Fibroblast of skin of right biceps (primary cell): ENCODE measurements at regions not wholly inside any gene's neighbourhood (a gene's known extent, or its start where the extent isn't known, plus 50 kb on each side); places are given as distances from the start of the nearest gene placed in this dataset.
"Not testable (repeated sequence)": the region's sequence is repeated elsewhere in the genome, so short reads cannot be mapped to it uniquely, and the experiment has no call there.

Experiments
- DNase-seq: peaks from one replicate; pipeline ENCODE4 v3.0.0-alpha.2; 2013

DNA sequence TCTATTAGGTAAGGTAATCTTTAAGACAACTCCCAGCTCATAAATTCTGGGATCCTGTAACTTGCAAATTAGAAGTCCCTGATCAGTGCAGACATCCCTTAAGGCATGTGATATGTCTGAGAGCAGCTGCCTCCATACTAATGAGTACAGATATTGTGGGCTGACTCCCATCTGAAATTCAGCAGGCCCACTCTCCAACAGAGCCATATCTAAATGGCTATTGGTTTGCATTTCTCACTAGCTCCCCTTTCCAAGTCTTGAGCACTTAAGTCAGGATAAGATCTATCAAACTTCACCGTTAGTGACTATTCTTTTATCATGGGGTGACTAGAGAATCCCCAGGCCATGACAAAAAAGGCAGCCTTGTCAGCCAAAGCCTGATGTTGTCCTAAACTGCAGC is 785.4 kb downstream of the IPMK start:
- no peak for DNase-seq

DNA sequence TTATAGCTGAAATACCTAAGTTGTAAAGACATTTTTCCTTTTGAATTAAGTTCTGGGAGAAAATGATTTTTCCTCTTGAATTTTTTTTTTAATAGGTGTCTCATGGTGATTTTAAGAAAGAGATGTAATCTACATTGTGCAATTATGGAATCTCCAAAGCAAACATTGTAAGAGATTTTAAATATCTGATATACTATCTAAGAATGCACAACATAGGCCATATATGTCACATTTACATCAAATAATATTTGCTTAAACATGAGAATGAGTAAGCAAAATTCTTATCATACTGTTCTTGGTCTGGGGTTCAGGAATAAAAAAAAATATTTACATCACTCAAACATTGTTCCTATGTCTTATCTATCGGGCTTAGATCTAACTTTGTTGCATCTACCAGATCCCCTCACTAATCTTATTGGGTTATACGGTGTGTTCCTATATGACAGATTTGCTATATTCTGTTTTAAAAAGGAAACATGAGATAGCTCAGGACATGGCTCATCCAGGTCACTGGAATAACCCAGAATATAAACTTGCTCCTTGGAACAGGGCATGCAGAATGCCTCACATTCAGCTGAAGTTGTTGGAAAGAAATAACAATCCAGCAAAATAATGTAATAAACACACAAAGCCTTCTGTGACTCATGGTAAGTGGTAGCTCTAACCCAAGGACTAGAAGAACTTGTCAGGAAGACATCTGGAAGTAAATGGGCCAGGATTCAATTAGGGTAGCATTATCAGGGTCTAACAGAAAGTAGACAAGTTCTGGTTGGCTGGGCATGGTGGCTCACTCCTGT is 794.7 kb downstream of the IPMK start:
- no peak for DNase-seq

DNA sequence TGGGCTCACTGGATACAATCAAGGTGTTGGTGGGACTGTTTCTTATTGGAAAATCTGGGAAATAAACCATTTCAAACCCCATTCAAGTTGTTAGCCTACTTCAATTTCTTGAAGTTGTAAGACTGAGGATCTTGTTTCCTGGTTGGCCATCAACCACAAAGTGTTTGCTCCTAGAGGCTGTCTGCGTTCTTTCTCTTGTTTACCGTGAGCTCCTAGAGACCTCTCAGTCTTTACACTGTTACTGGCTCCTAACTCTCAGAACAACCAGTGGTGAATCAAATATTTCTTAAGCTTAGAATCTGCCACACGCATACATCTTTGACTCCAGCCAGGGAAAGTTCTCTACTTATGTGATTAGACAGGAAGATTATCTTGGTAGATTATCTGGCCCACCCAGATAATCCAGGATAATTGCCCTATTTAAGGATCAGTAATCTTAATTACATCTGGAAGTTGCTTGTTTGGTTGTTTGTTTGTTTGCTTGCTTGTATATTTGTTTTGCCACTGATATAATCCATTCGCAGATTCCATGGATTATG is 798.7 kb downstream of the IPMK start:
- no peak for DNase-seq

DNA sequence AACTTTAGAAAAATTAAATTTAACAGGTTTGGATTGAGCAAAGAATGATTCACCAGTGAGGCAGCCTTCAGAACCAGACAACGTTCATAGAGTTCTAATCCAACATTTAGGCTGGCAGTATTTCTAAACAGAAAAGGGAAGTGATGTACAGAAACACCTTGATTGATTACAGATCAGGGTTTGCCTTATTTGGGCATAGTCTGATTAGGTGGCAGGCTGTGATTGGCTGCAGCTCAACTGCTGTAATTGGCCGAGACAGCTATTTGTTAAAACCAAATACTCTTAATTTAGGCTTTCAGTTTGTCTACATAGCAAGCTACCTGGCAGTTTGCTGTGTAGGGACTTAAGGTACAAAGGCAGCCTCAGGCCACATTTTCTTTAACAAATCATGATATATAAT is 802.5 kb downstream of the IPMK start:
- no peak for DNase-seq

DNA sequence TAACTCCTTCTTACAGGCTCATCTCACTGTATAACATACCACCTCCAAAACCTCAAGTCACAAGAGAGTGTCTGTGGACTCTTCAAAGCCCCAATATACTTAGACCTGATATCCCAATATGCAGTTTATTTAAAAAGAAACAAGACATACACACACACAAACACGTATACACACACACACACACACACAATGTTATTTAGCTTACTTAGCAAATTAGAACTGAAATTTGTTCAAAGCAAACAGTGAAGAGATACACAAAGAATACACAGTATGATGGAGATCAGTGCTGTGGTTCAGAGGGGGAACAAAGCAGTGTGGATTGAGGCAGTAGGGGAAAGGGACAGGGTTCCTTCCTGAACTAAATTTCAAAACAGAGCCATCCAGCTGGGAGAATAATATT is 807.2 kb downstream of the IPMK start:
- DNase-seq = no peak

DNA sequence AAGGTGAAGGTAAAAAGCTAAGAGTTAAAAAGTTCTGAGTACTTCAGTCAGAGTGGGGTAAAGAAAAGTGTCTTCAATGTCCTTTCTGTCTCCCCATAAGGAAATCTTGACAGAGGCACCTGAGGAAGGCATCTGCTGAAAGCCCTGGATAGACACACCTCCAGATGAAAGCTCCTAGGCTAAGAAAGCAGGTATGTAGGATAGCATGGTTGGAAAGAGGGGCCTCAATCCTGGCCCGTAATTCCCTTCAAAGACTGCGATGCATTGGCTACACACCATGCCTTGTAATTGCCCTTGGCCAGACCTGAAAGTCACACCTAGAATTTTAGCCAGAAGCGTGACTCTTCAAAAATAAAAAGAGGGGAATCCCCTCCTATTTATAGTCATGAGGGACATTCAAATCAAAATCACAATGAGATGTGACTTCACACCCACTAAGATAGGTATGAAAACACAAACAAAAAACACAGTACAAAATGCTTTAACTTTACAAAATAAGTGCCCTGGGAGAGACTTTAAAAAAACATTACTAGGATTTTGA is 809.7 kb downstream of the IPMK start:
- DNase-seq = no peak

DNA sequence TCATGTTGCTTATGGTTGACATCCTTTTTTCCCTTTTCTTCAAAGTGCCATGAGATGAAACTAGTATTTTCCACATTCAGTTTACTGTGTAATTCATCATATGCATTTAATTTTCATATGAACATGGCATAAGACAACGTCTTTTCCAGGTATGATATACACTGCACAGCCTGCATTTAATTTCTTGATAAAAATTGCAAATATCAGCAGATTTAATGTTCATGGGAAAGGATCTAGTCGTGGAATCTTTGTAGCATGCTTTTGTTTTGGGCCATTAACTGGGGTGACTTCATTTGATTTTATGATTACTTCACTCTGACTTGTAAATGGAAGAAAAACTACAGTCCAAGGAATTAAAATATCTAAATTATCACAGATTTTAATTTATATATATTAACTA is 837.3 kb downstream of the IPMK start:
- no peak for DNase-seq

DNA sequence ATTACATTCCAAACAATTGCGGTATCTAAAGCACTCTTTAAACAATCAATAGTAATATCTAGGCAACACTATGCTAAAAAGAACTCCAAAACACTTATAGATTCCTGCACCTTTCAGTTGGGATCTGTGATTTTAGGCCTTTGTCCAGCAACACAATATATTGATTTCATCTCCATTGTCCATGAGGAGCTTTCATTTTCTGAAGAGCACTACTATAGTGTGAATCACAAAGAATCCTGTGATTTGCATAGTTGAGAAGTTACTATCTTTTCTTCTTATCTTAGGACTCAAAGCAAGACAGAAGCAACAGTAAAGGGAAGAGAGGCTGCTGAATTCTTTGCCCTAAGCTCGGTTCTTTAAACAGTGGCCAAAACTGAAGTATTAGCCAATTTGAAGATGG is 846.8 kb downstream of the IPMK start:
- DNase-seq = no peak

DNA sequence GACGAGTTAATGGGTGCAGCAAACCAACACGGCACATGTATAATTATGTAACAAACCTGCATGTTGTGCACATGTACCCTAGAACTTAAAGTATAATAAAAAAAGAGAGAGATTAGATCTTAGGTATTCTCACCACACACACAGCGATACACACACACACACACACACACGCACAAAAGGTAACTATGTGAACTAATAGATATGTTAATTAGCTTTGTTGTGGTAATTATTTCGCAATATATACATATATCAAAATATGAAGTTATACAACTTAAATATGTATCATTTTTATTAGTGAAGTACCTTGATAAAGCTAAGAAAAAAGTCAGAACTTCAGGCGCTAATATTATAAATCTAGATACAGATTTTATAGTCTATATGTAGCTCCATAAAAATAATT is 849.2 kb downstream of the IPMK start:
- DNase-seq = no peak

DNA sequence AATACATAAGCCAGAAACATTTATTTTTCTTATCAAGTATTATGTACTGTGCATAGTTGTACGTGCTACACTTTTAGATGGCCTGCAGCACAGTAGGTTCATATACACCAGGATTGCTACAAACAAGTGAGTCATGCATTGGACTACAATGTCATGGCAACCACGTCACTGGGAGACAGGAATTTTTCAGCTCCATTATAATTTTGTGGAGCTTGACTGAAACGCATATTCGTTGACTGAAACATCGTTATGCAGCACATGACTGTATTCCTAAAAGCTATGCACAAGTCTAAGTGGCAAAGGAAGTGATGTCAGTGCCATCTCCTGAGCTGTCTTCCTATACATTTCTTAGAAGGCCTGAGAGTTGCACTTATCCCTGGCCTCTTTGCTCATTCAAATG is 871.8 kb downstream of the IPMK start:
- no peak for DNase-seq

DNA sequence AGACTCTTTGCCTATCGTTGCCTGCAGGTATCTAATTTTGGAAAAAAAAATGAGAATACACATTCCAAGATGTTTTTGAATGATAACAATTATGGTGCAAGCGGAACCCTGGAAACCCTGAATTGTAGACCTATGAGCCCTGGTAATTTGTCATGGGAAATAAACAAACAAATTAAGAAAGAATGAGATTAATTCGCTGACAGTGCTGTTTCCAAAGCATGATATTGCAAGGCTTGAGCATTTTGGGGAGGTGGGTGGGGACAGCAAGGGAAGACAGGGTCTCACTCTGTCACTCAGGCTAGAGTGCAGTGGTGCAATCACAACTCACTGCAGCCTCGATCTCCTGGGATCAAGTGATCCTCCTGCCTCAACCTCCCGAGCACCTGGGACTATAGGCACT is 900.3 kb downstream of the IPMK start:
- DNase-seq = no peak

DNA sequence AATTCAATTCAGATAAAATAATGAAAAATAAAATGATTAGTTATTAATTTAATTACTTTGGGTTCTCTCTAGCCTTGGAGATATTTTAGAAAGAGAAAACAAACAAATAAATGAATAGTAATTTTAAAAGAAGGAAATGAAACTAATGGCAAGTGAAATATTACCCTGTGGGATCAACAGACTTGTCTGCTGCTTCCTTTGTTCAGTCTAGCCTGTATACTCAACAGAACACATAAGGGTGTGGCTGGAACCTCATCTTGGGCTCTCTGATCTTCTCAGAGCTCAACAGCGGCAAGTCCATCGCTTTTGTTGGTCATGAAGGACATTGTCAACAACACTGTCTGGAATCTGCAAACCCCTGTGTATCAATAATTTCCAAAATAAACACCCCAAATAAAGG is 904.9 kb downstream of the IPMK start:
- no peak for DNase-seq

DNA sequence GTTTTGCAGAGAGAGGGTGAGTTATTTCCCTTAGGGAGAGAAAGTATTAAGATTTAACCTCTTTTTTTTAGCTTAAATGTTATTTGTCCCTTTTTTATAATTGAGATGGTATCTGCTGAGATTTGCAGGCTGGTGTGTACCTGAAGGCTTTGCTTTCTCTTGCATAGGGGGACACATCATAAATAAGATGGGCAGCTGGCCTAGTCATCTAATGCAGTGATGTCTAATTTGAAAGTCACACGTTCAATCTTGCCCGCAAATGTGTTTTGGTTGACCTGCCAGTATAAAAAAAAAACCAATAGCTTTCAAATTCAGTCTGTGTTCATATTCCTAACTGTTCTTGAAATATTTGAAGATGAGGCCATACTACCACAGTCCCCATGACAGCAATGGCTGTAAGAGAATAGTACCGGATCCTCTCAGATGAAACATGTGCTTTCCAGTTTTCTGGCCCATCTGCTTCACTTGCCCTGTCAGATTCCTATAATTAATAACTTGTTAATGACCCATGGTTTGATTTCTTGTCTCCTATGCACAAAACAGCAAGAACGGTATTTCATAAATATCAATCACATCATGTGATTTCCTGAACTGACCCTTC is 914.2 kb downstream of the IPMK start:
- no peak for DNase-seq

DNA sequence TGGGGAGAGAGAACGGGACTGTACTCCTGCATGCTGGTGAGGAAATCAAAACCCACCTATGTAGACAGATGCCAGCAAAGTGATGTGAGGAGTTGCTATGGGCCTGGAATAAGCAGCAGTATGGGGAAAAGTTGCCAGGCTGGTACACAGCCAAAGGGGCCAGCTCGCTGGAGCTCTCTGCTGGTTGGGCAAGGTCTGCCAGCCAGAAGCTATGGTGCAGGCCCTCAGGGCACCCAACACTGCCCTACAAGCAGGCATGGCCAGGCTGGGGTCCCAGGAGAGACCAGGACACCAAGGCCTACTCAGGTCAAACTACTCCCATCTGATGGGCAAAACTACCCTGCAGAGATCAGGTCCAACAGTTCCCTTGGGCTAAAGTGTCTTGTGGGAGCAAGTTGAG is 916.6 kb downstream of the IPMK start:
- DNase-seq = no peak

DNA sequence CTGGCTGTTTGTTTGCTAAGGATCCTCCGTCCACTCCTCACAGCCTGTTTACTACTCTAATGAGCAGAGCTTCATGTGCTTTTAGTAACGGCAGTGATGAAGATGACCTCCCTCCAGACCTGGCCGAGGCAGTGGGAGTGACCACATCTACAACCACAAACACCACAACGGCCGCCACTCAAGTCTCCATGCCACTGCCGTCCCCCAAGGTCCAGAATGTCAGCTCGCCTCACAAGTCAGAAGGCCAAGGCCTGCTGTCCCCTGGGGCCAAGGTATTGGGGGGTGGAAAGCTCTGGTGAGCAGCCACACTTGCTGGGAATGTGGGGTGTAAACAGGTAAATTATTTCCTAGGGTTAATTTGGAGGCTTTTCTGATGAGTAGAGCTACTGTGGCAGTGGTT is 926.4 kb downstream of the IPMK start:
- no peak for DNase-seq

DNA sequence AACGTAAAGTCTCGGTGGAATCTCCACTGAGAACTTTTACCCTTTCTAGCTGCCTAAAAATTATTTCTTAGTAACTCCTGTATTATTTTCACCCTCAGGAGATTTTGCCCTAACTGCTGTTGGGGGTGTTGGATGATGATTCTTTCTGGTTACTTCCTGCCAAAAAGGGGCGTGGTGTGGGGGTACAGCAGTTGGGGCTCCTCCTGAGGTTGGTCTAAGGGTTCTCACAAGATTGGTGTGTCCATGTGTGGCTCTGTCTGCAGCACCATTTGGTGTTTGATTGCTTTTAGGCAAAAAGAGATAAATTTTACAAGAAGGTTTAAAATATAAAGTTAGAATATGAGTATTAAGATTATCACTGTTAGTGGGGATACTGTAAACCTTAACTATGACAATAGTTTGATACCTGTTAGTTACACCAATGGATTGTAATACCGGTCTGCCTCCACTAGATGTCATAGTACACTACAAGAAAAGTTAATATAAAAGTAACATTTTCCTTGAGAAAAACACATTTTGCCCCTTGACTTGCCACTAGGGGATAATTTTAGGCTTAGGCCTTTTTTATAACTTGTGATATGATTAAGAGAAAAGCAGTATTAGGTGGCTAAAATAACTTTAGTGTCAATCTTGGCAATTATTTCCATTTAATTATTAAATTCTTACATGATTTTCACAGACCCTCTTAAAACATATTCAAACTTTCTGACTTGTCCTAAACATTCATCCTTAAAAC is 928.7 kb downstream of the IPMK start:
- peak; percentile 29 for DNase-seq

DNA sequence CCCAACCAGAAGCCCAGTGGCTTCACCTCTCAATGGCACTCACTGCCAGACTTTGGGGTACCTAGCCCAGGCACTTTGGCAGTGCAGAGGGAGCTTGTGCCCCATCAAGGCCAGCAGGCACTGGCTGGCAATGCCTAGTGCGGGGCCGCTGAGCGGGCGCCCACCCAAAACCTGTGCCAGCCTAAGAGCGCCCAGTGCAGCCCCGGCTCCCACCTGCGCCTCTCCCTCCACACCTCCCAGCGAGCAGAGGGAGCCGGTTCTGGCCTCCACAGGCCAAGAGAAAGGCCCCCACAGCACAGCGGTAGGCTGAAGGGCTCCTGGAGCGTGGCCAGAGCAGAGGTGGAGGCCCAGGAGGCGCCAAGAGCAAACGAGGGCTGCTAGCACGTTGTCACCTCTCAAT is 930.8 kb downstream of the IPMK start:
- no peak for DNase-seq

DNA sequence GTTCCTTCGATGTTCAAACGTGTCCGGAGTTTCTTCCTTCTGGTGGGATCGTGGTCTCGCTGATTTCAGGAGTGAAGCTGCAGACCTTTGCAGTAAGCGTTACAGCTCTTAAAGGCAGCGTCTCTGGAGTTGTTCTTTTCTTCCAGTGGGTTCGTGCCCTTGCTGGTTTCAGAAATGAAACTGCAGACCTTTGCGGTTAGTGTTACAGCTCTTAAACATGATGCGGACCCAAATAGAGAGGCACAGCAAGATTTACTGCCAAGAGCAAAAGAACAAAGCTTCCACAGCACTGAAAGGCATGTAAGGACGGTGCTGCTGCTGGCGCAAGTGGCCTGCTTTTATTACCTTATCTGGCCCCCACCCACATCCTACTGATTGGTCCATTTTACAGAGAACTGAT is 931.4 kb downstream of the IPMK start:
- no peak for DNase-seq

DNA sequence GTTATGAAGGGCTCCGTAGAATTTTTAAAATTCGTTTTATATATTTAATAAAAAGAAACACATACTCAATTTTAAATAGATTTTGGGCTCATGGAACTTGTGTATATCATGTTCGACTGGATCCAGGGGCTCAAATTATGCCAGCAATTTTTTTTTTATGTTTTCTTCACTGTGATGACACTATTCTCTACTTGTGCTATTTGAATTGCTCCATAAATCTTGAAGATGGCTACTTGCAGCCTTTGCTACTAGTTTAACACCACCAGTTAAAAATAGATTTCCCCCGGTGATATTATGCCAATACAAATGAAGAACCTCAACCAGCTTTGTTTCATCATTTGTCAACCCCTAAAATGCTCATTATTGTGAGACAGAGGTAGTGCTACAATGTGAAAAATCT is 933.2 kb downstream of the IPMK start:
- no peak for DNase-seq

DNA sequence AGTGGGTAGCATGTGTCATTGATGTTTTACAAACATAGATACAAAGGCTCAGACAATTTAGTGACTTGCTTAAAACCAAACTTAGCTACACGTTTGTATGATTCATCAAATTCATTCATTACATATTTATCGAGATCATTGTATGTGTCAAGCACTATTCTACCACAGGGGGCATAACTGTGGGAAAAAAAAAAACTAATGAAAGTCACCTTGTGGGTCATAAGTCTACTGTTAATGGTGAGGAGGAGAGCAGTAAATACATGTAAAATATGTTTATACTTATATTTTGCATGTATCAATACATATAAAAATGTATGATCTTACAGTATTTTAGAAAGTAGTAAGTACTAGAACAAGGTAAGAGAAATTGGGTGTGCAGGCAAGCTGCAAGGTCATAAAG is 933.8 kb downstream of the IPMK start:
- DNase-seq = no peak

DNA sequence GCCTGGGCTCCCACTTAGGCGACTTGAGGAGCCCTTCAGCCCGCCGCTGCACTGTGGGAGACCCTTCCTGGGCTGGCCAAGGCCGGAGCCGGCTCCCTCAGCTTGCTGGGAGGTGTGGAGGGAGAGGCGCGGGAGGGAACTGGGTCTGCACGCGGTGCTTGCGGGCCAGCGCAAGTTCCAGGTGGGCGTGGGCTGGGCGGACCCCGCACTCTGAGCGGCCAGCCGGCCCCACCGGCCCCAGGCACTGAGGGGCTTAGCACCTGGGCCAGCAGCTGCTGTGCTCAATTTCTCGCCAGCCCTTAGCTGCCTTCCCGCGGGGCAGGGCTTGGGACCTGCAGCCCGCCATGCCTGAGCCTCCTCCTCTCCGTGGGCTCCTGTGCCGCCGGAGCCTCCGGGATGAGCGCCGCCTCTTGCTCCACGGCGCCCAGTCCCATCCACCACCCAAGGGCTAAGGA is 946.3 kb downstream of the IPMK start:
- not testable (repeated sequence) for DNase-seq

DNA sequence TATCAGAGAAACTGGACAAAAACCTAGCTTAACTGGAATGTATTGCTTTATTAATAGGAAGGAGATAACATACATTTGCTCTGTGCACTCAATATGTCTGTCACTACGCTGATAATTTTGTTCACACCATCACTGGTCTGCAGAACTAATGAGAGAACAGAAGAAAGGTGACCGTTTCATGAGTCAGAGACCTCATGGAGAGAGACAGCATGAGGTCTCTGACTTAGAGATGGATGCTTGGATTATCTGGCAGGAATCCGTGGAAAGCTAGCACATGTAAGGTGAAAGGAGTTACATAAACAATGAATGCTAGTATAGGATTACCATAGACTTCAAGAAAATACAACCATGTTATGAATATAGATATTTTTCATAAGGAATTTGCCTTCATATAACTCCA is 947.3 kb downstream of the IPMK start:
- DNase-seq = no peak

DNA sequence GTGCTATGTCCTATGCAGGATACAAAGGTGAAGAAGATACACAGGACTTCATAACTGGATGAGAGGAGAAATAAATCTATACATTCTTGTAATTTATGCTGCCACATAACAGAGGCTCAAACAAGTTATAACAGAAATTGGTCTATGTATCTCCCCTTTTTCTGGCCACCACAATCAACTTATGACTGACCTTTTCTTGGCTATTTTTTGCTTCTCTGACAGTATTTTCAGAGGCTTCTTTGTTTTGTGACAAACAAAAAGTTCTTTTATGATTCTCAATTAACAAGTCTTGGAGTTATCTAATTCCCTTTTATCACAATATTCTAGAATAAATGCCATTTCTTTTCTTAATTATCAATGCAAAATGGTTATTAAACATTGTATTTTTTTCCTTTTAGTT is 953.0 kb upstream of the ZWINT start:
- no peak for DNase-seq

DNA sequence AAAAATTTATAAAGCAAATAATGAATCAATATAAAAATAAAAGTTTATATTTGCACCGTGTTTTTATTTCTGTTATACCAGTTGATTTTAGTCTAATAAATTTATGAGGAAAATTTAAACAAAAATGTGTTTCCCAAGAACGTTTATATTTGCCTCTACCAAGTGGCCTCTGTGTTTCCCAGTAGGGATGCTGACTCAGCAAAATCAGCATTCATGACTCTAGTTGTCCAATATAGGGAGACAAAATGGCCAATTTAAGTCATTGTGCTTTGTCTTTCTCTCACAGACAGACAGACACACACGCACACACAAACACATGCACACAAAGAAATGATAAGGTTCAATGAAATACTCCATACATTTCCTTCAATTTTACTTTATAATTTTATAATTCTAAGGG is 942.5 kb upstream of the ZWINT start:
- DNase-seq = no peak
